ENCODE measurements at regions not wholly inside any gene's neighbourhood (a gene's known extent, or its start where the extent isn't known, plus 50 kb on each side); places are given as distances from the start of the nearest gene placed in this dataset.

- Histone ChIP-seq H3K9me3 (replicated peaks in 1 of 2; ENCODE audit: control insufficient read depth in 1 of 2, insufficient read depth in 1 of 2, low read length in 2 of 2) (no peaks in the 10 kb centered on the region), H3K4me3 (replicated peaks in 1 of 3; ENCODE audit: low read depth in 2 of 3, low read length in 3 of 3) (no peak overlapping the region), H4K20me1 (ENCODE audit: insufficient read depth, low read length) (no peaks in the 10 kb centered on the region), H3K79me2 (ENCODE audit: insufficient read depth, low read length) (no peaks in the 10 kb centered on the region), H3K36me3 (replicated peaks in 1 of 2; ENCODE audit: control insufficient read depth in 1 of 2, insufficient read depth in 2 of 2, low read length in 2 of 2) (no peaks in the 10 kb centered on the region), H3K4me1 (ENCODE audit: control insufficient read depth in 1 of 2, insufficient read depth in 2 of 2, low read length in 2 of 2) (no peaks in the 10 kb centered on the region), H2AFZ (ENCODE audit: insufficient read depth, low read depth, low read length, poor library complexity, severe bottlenecking) (no peak overlapping the region), H3K4me2 (replicated peaks; ENCODE audit: extremely low read depth, low read length, poor library complexity, severe bottlenecking) (no peak overlapping the region), H3K27me3 (ENCODE audit: control insufficient read depth in 2 of 2, insufficient read depth in 2 of 2, low read length in 2 of 2) (no peaks in the 10 kb centered on the region), H3K9ac (ENCODE audit: insufficient read depth, low read length, poor library complexity, severe bottlenecking) (no peak overlapping the region), H3K27ac (ENCODE audit: low read depth in 1 of 2, low read length in 2 of 2) (no peak overlapping the region)
- DNase-seq, result no peak
- Mint-ChIP-seq H3K27ac (no peak overlapping the region), H3K4me3 (no peak overlapping the region), H3K9me3 (peaks cover 0 to 7% (median 5%) of the 10 kb centered on the region in 7 donors), H3K4me1 (no peaks in the 10 kb centered on the region), H3K36me3 (no peaks in the 10 kb centered on the region), H3K27me3 (ENCODE audit: low read depth in 3 of 3) (peaks cover 0 to 3% (median 2%) of the 10 kb centered on the region in 3 donors)
- intact Hi-C loops (cut with micrococcal nuclease), result no loop called here
- no peak for TF ChIP-seq CTCF (IDR thresholded peaks at IDR 0.05)
- WGBS (ENCODE audit: insufficient coverage), result 92% methylated on average over 2 of the region's 5 CpGs
Observed at GRCh38 chr21:35366394-35367080, 317.4 kb upstream of the RUNX1 start.

- Histone ChIP-seq H3K4me2 (replicated peaks; ENCODE audit: extremely low read depth, low read length, poor library complexity, severe bottlenecking) (no peak overlapping the region), H3K79me2 (ENCODE audit: insufficient read depth, low read length) (no peaks in the 10 kb centered on the region), H2AFZ (ENCODE audit: insufficient read depth, low read depth, low read length, poor library complexity, severe bottlenecking) (no peak overlapping the region), H3K27ac (ENCODE audit: low read depth in 1 of 2, low read length in 2 of 2) (no peak overlapping the region), H3K27me3 (ENCODE audit: control insufficient read depth in 2 of 2, insufficient read depth in 2 of 2, low read length in 2 of 2) (no peaks in the 10 kb centered on the region), H3K4me1 (ENCODE audit: control insufficient read depth in 1 of 2, insufficient read depth in 2 of 2, low read length in 2 of 2) (no peaks in the 10 kb centered on the region), H3K9ac (ENCODE audit: insufficient read depth, low read length, poor library complexity, severe bottlenecking) (no peak overlapping the region), H3K36me3 (replicated peaks in 1 of 2; ENCODE audit: control insufficient read depth in 1 of 2, insufficient read depth in 2 of 2, low read length in 2 of 2) (no peaks in the 10 kb centered on the region), H4K20me1 (ENCODE audit: insufficient read depth, low read length) (no peaks in the 10 kb centered on the region), H3K4me3 (replicated peaks in 1 of 3; ENCODE audit: low read depth in 2 of 3, low read length in 3 of 3) (no peak overlapping the region), H3K9me3 (replicated peaks in 1 of 2; ENCODE audit: control insufficient read depth in 1 of 2, insufficient read depth in 1 of 2, low read length in 2 of 2) (no peaks in the 10 kb centered on the region)
- 93% methylated on average over 6 of the region's 6 CpGs for WGBS (ENCODE audit: insufficient coverage)
- peaks cover 0 to 3% (median under 1%) of the 10 kb centered on the region in 3 donors for H3K27me3 Mint-ChIP-seq (ENCODE audit: low read depth in 3 of 3)
- DNase-seq, result no peak
- no peak overlapping the region for H3K4me3 Mint-ChIP-seq
- H3K9me3 Mint-ChIP-seq, result peaks cover 0 to 7% (median 5%) of the 10 kb centered on the region in 7 donors
- H3K27ac Mint-ChIP-seq, result peak overlapping the region in 1 of 7 donors; percentile 77
- intact Hi-C loops (cut with micrococcal nuclease), result no loop called here
- no peaks in the 10 kb centered on the region for H3K4me1 Mint-ChIP-seq
- no peak for TF ChIP-seq CTCF (IDR thresholded peaks at IDR 0.05)
- no peaks in the 10 kb centered on the region for H3K36me3 Mint-ChIP-seq
Observed at GRCh38 chr21:35363458-35363857, 314.4 kb upstream of the RUNX1 start.

All from CD14-positive monocyte (primary cell).